H1 (cell line): ENCODE measurements at regions not wholly inside any gene's neighbourhood (a gene's known extent, or its start where the extent isn't known, plus 50 kb on each side); places are given as distances from the start of the nearest gene placed in this dataset.

Source experiments
- CTCF ChIA-PET: fragments of 300-600 bp; sonication (Branson Sonifier 250); formaldehyde crosslinking; loops from one replicate; lab custom pipeline; 2021; ENCODE audit not compliant: partially characterized antibody; lab: Charles Lee
- POLR2A ChIA-PET: fragments of 300-600 bp; sonication (Branson Sonifier 250); formaldehyde crosslinking; loops from one replicate; lab custom pipeline; 2021; ENCODE audit warnings: inconsistent platforms; ENCODE audit not compliant: partially characterized antibody; lab: Charles Lee
- DNase-seq, 2 experiments: peaks; one replicate each; pipeline versions ENCODE4 v3.0.0 to v3.0.0-alpha.2; 2010 to 2022; ENCODE audit warnings: low spot score in 2 of 2, low read depth in 1 of 2, mixed read lengths in 1 of 2
- FAIRE-seq: peaks from 2 replicates; lab custom pipeline; 2011; peaks lifted over from hg19 to GRCh38; lab: Jason Lieb, UNC
- H2AFZ ChIP-seq: 2 replicates; pipeline ENCODE4 v1.8.1; 2012; ENCODE audit warnings: low read length, inconsistent platforms
- H2AK5ac ChIP-seq: 2 replicates; pipeline ENCODE4 v1.6.1; 2013; ENCODE audit warnings: low read depth, low read length
- H2BK120ac ChIP-seq: replicated peaks from 2 replicates; pipeline ENCODE3; 2013; ENCODE audit warnings: low read depth, low read length, inconsistent platforms
- H2BK12ac ChIP-seq: 2 replicates; pipeline ENCODE4 v1.6.1; 2013; ENCODE audit warnings: low read depth, low read length
- H2BK15ac ChIP-seq: 2 replicates; pipeline ENCODE4 v1.6.1; 2013; ENCODE audit warnings: low read length
- H2BK20ac ChIP-seq: 2 replicates; pipeline ENCODE4 v1.6.1; 2013; ENCODE audit warnings: low read length
- H2BK5ac ChIP-seq: 2 replicates; pipeline ENCODE4 v1.6.1; 2013; ENCODE audit warnings: low read depth, low read length
- H3K14ac ChIP-seq: 2 replicates; pipeline ENCODE4 v1.6.1; 2013; ENCODE audit warnings: inconsistent platforms; ENCODE audit not compliant: insufficient read length
- H3K18ac ChIP-seq: 2 replicates; pipeline ENCODE4 v1.6.1; 2013; ENCODE audit warnings: low read length; ENCODE audit errors: extremely low read depth
- H3K23ac ChIP-seq: 2 replicates; pipeline ENCODE4 v1.6.1; 2013; ENCODE audit warnings: inconsistent platforms; ENCODE audit not compliant: insufficient read length
- H3K23me2 ChIP-seq: 2 replicates; pipeline ENCODE4 v1.6.1; 2013; ENCODE audit warnings: low read depth, low read length
- H3K27ac ChIP-seq: 2 replicates; pipeline ENCODE4 v1.6.1; 2011; ENCODE audit warnings: low read depth, low read length, inconsistent platforms
- H3K27me3 ChIP-seq, 4 experiments: replicated peaks in 1 of 4; 1 replicate in 1 of 4; 2 replicates in 3 of 4; pipeline versions ENCODE4 v1.6.1 to v1.8.1; 2011 to 2013; ENCODE audit warnings: low read length in 3 of 4, mild to moderate bottlenecking in 3 of 4, inconsistent platforms in 2 of 4, mixed read lengths in 2 of 4, moderate library complexity in 1 of 4; ENCODE audit not compliant: control insufficient read depth in 3 of 4, insufficient read depth in 3 of 4; ENCODE audit errors: extremely low read depth in 1 of 4
- H3K36me3 ChIP-seq, 4 experiments: 2 replicates each; pipeline versions ENCODE4 v1.6.1 to v1.8.1; 2011 to 2013; ENCODE audit warnings: mild to moderate bottlenecking in 4 of 4, low read length in 3 of 4, moderate library complexity in 2 of 4, control low read depth in 1 of 4, inconsistent platforms in 1 of 4; ENCODE audit not compliant: insufficient read depth in 4 of 4, control insufficient read depth in 2 of 4
- H3K4ac ChIP-seq: replicated peaks from 2 replicates; pipeline ENCODE3; 2013; ENCODE audit warnings: low read length, low read depth, mixed read lengths, inconsistent platforms; ENCODE audit not compliant: insufficient read length
- H3K4me1 ChIP-seq, 4 experiments: replicated peaks in 1 of 4; 1 replicate in 1 of 4; 2 replicates in 3 of 4; pipeline versions ENCODE4 v1.6.1 to v1.8.1; 2011 to 2013; ENCODE audit warnings: low read length in 3 of 4, inconsistent platforms in 2 of 4, mixed read lengths in 1 of 4; ENCODE audit not compliant: insufficient read depth in 4 of 4, control insufficient read depth in 3 of 4
- H3K4me2 ChIP-seq, 2 experiments: 2 replicates each; pipeline versions ENCODE4 v1.6.1 to v1.8.1; 2011 to 2013; ENCODE audit warnings: low read depth in 2 of 2, low read length in 2 of 2, control low read depth in 1 of 2, inconsistent platforms in 1 of 2, mild to moderate bottlenecking in 1 of 2; ENCODE audit not compliant: insufficient read depth in 1 of 2
- H3K4me3 ChIP-seq, 4 experiments: fragments of 200-600, 300-600 bp in 1 of 4; sonication (generic), shearing (Covaris generic), sonication (Bioruptor Twin) in 1 of 4; 2 replicates each; pipeline versions ENCODE4 v1.5.1 to v1.8.1; 2011 to 2016; ENCODE audit warnings: low read length in 4 of 4, low read depth in 3 of 4, control low read depth in 2 of 4, inconsistent platforms in 2 of 4, mild to moderate bottlenecking in 2 of 4, mixed read lengths in 1 of 4, moderate library complexity in 1 of 4; ENCODE audit not compliant: insufficient read depth in 2 of 4; ENCODE audit errors: extremely low read depth in 1 of 4
- H3K56ac ChIP-seq: replicated peaks from 2 replicates; pipeline ENCODE3; 2013; ENCODE audit warnings: low read depth, mild to moderate bottlenecking, mixed read lengths, low read length, inconsistent platforms; ENCODE audit not compliant: insufficient read length
- H3K79me1 ChIP-seq: 2 replicates; pipeline ENCODE4 v1.6.1; 2013; ENCODE audit warnings: low read depth, low read length, control low read depth
- H3K79me2 ChIP-seq, 2 experiments: 2 replicates each; pipeline versions ENCODE4 v1.6.1 to v1.8.1; 2012 to 2013; ENCODE audit warnings: low read length in 2 of 2, mild to moderate bottlenecking in 2 of 2, inconsistent platforms in 1 of 2; ENCODE audit not compliant: insufficient read depth in 2 of 2, control insufficient read depth in 1 of 2
- H3K9ac ChIP-seq, 4 experiments: replicated peaks in 1 of 4; 1 replicate in 1 of 4; 2 replicates in 3 of 4; pipeline versions ENCODE4 v1.6.1 to v1.8.1; 2011 to 2013; ENCODE audit warnings: low read depth in 3 of 4, low read length in 3 of 4, control low read depth in 2 of 4, mild to moderate bottlenecking in 2 of 4, moderate library complexity in 2 of 4, inconsistent platforms in 1 of 4; ENCODE audit errors: extremely low read depth in 1 of 4
- H3K9me3 ChIP-seq, 2 experiments: 2 replicates each; pipeline versions ENCODE4 v1.6.1 to v1.8.1; 2012 to 2013; ENCODE audit warnings: mild to moderate bottlenecking in 2 of 2, moderate library complexity in 2 of 2, control low read depth in 1 of 2, inconsistent platforms in 1 of 2, low read depth in 1 of 2, low read length in 1 of 2, mixed read lengths in 1 of 2; ENCODE audit not compliant: insufficient read depth in 2 of 2
- H4K20me1 ChIP-seq, 2 experiments: replicated peaks in 1 of 2; 2 replicates each; pipeline versions ENCODE3 to v1.8.1; 2011 to 2013; ENCODE audit warnings: inconsistent platforms in 2 of 2, low read length in 2 of 2, mild to moderate bottlenecking in 1 of 2; ENCODE audit not compliant: insufficient read depth in 2 of 2, control insufficient read depth in 1 of 2
- H4K5ac ChIP-seq: 2 replicates; pipeline ENCODE4 v1.6.1; 2013; ENCODE audit warnings: low read length, low read depth, mixed read lengths, inconsistent platforms; ENCODE audit not compliant: insufficient read length
- H4K8ac ChIP-seq: 2 replicates; pipeline ENCODE4 v1.8.0; 2013; ENCODE audit warnings: mild to moderate bottlenecking, moderate library complexity, low read length, inconsistent platforms; ENCODE audit not compliant: insufficient read depth; ENCODE audit errors: extremely low read depth
- H4K91ac ChIP-seq: replicated peaks from 2 replicates; pipeline ENCODE3; 2013; ENCODE audit warnings: low read length, mixed read lengths, inconsistent platforms; ENCODE audit not compliant: insufficient read length
- WGBS, 2 experiments: shearing (Covaris generic) in 1 of 2; methylation state at CpG; one replicate each; pipeline versions ENCODE4 v1.1.6 to v1.1.7; 2013 to 2015; ENCODE audit warnings: low lambda C conversion rate in 2 of 2, mixed read lengths in 2 of 2, inconsistent platforms in 1 of 2, low coverage in 1 of 2, missing lambda C conversion rate in 1 of 2; ENCODE audit not compliant: insufficient replicate concordance in 2 of 2, insufficient coverage in 1 of 2, insufficient read length in 1 of 2; ENCODE audit errors: extremely low coverage in 1 of 2, missing lambda C conversion rate in 1 of 2; 5-methylcytosine and 5-hydroxymethylcytosine counted together
- TF ChIP-seq, protein P1 (sequence below): fragments of 300-600 bp; sonication (generic); IDR thresholded peaks from 2 replicates; pipeline ENCODE4 v1.7.1; 2012; ENCODE audit warnings: low read length, moderate library complexity, mild to moderate bottlenecking, inconsistent platforms; ENCODE audit not compliant: insufficient replicate concordance

DNA sequence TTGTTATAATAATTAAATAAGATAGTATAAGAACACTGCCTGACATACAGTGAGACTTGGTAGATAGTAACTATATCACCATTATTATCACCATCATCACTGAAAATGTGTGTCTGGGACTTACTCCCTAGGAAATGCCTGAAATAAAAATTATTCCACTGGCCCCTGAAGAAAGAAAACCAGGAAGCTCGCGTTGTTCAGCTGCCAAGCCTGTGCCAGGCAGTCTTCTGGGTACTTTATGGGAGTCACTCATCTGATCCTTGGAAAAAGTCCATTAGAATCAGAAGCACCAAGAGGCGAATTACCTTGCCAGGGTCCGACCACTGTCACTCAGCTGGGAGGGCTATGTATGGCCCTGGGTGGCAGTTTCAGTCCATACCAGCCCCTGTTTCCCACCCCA is 220.3 kb upstream of the TPM1 start:
- Histone ChIP-seq H2BK5ac (no peak overlapping the region), H2BK15ac (no peak overlapping the region), H2AK5ac (no peak overlapping the region), H3K4me2 (no peak overlapping the region), H3K23me2 (no peaks in the 10 kb centered on the region), H3K79me2 (no peaks in the 10 kb centered on the region), H3K4me3 (no peak overlapping the region), H3K36me3 (no peaks in the 10 kb centered on the region), H2AFZ (no peak overlapping the region), H3K9me3 (no peaks in the 10 kb centered on the region), H3K23ac (no peak overlapping the region), H4K91ac (no peak overlapping the region), H3K9ac (no peak overlapping the region), H2BK20ac (no peak overlapping the region), H2BK12ac (no peak overlapping the region), H3K79me1 (no peaks in the 10 kb centered on the region), H3K18ac (no peak overlapping the region), H4K20me1 (no peaks in the 10 kb centered on the region), H3K56ac (no peak overlapping the region), H2BK120ac (no peak overlapping the region), H3K14ac (no peak overlapping the region), H3K27me3 (no peaks in the 10 kb centered on the region), H3K27ac (no peak overlapping the region), H4K8ac (no peak overlapping the region), H3K4ac (no peak overlapping the region), H4K5ac (no peak overlapping the region), H3K4me1 (no peaks in the 10 kb centered on the region)
- 98% methylated on average over 4 of the region's 4 CpGs; no CpG with 5 or more reads in 1 of the 2 experiments for WGBS, 2 experiments
- FAIRE-seq (no peak), DNase-seq (no peak)
- CTCF ChIA-PET: interaction anchor here (0.6 to 1.4 kb wide), 3 partner anchors 80 to 356 kb away, joined by 3 to 5 read pairs (median 4); no protein-coding TSS in a partner anchor
- POLR2A ChIA-PET: no interaction called here
- TF ChIP-seq, protein P1, sequence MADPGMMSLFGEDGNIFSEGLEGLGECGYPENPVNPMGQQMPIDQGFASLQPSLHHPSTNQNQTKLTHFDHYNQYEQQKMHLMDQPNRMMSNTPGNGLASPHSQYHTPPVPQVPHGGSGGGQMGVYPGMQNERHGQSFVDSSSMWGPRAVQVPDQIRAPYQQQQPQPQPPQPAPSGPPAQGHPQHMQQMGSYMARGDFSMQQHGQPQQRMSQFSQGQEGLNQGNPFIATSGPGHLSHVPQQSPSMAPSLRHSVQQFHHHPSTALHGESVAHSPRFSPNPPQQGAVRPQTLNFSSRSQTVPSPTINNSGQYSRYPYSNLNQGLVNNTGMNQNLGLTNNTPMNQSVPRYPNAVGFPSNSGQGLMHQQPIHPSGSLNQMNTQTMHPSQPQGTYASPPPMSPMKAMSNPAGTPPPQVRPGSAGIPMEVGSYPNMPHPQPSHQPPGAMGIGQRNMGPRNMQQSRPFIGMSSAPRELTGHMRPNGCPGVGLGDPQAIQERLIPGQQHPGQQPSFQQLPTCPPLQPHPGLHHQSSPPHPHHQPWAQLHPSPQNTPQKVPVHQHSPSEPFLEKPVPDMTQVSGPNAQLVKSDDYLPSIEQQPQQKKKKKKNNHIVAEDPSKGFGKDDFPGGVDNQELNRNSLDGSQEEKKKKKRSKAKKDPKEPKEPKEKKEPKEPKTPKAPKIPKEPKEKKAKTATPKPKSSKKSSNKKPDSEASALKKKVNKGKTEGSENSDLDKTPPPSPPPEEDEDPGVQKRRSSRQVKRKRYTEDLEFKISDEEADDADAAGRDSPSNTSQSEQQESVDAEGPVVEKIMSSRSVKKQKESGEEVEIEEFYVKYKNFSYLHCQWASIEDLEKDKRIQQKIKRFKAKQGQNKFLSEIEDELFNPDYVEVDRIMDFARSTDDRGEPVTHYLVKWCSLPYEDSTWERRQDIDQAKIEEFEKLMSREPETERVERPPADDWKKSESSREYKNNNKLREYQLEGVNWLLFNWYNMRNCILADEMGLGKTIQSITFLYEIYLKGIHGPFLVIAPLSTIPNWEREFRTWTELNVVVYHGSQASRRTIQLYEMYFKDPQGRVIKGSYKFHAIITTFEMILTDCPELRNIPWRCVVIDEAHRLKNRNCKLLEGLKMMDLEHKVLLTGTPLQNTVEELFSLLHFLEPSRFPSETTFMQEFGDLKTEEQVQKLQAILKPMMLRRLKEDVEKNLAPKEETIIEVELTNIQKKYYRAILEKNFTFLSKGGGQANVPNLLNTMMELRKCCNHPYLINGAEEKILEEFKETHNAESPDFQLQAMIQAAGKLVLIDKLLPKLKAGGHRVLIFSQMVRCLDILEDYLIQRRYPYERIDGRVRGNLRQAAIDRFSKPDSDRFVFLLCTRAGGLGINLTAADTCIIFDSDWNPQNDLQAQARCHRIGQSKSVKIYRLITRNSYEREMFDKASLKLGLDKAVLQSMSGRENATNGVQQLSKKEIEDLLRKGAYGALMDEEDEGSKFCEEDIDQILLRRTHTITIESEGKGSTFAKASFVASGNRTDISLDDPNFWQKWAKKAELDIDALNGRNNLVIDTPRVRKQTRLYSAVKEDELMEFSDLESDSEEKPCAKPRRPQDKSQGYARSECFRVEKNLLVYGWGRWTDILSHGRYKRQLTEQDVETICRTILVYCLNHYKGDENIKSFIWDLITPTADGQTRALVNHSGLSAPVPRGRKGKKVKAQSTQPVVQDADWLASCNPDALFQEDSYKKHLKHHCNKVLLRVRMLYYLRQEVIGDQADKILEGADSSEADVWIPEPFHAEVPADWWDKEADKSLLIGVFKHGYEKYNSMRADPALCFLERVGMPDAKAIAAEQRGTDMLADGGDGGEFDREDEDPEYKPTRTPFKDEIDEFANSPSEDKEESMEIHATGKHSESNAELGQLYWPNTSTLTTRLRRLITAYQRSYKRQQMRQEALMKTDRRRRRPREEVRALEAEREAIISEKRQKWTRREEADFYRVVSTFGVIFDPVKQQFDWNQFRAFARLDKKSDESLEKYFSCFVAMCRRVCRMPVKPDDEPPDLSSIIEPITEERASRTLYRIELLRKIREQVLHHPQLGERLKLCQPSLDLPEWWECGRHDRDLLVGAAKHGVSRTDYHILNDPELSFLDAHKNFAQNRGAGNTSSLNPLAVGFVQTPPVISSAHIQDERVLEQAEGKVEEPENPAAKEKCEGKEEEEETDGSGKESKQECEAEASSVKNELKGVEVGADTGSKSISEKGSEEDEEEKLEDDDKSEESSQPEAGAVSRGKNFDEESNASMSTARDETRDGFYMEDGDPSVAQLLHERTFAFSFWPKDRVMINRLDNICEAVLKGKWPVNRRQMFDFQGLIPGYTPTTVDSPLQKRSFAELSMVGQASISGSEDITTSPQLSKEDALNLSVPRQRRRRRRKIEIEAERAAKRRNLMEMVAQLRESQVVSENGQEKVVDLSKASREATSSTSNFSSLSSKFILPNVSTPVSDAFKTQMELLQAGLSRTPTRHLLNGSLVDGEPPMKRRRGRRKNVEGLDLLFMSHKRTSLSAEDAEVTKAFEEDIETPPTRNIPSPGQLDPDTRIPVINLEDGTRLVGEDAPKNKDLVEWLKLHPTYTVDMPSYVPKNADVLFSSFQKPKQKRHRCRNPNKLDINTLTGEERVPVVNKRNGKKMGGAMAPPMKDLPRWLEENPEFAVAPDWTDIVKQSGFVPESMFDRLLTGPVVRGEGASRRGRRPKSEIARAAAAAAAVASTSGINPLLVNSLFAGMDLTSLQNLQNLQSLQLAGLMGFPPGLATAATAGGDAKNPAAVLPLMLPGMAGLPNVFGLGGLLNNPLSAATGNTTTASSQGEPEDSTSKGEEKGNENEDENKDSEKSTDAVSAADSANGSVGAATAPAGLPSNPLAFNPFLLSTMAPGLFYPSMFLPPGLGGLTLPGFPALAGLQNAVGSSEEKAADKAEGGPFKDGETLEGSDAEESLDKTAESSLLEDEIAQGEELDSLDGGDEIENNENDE: no peak
